ENCODE measurements at regions not wholly inside any gene's neighbourhood (a gene's known extent, or its start where the extent isn't known, plus 50 kb on each side); places are given as distances from the start of the nearest gene placed in this dataset.
A peak's percentile ranks its signal among the peaks of the same experiment; 100 is the strongest.

GRCh38 chr6:71656121-71656520, 230.2 kb upstream of the RIMS1 start:
- H3K9me3 ChIP-seq (ENCODE audit: insufficient read depth, low read depth, low read length), result no peaks in the 10 kb centered on the region
- H2AK5ac ChIP-seq (ENCODE audit: low read length), result no peak overlapping the region
- no peaks in the 10 kb centered on the region for H3K36me3 ChIP-seq (ENCODE audit: control insufficient read depth in 1 of 2, insufficient read depth in 2 of 2, low read length in 2 of 2)
- H3K4me1 ChIP-seq (ENCODE audit: control insufficient read depth in 1 of 2, insufficient read depth in 2 of 2, low read length in 2 of 2), result no peaks in the 10 kb centered on the region
- H3K27ac ChIP-seq (ENCODE audit: low read depth, low read length), result no peak overlapping the region
- DNase-seq, result no peak
- no peak overlapping the region for H2BK5ac ChIP-seq (ENCODE audit: low read depth, low read length, poor library complexity)
- no peak overlapping the region for H3K18ac ChIP-seq (ENCODE audit: low read length)
- H3K4me2 ChIP-seq (ENCODE audit: low read length), result no peak overlapping the region
- no CpG with 5 or more reads among the region's 1 CpG for WGBS (ENCODE audit: extremely low coverage, insufficient coverage, insufficient read length)
- H2AFZ ChIP-seq (ENCODE audit: insufficient read depth, low read length, poor library complexity), result no peak overlapping the region
- no peak overlapping the region for H3K9ac ChIP-seq (ENCODE audit: low read length)
- H3K79me2 ChIP-seq (ENCODE audit: control insufficient read depth, insufficient read depth, low read length, poor library complexity), result no peaks in the 10 kb centered on the region
- H3K4ac ChIP-seq (ENCODE audit: low read depth, low read length), result no peak overlapping the region
- no peak overlapping the region for H3K14ac ChIP-seq (ENCODE audit: low read length)
- H2BK120ac ChIP-seq (ENCODE audit: insufficient read depth, low read length, poor library complexity), result no peak overlapping the region
- H2BK12ac ChIP-seq (ENCODE audit: low read length), result no peak overlapping the region
- no peak overlapping the region for H3K4me3 ChIP-seq (ENCODE audit: low read depth, low read length)
- H3K27me3 ChIP-seq (ENCODE audit: insufficient read depth, low read length), result no peaks in the 10 kb centered on the region
- no peak overlapping the region for H4K12ac ChIP-seq (ENCODE audit: low read depth, low read length)
- H4K8ac ChIP-seq (ENCODE audit: low read depth, low read length), result no peak overlapping the region
- no peaks in the 10 kb centered on the region for H3K79me1 ChIP-seq (ENCODE audit: low read length)
- H3K23ac ChIP-seq (ENCODE audit: low read length), result no peak overlapping the region
- H4K91ac ChIP-seq (ENCODE audit: low read depth, low read length), result no peak overlapping the region

GRCh38 chr6:71665931-71666330, 220.4 kb upstream of the RIMS1 start:
- H3K14ac ChIP-seq (ENCODE audit: low read length), result no peak overlapping the region
- H3K36me3 ChIP-seq (ENCODE audit: control insufficient read depth in 1 of 2, insufficient read depth in 2 of 2, low read length in 2 of 2), result no peaks in the 10 kb centered on the region
- no peaks in the 10 kb centered on the region for H3K9me3 ChIP-seq (ENCODE audit: insufficient read depth, low read depth, low read length)
- H4K91ac ChIP-seq (ENCODE audit: low read depth, low read length), result no peak overlapping the region
- no peak overlapping the region for H3K9ac ChIP-seq (ENCODE audit: low read length)
- no peak overlapping the region for H4K8ac ChIP-seq (ENCODE audit: low read depth, low read length)
- no CpG with 5 or more reads among the region's 3 CpGs for WGBS (ENCODE audit: extremely low coverage, insufficient coverage, insufficient read length)
- no peak overlapping the region for H3K27ac ChIP-seq (ENCODE audit: low read depth, low read length)
- peak in 1 of 2 donors; percentile 38 for DNase-seq
- no peak overlapping the region for H2AFZ ChIP-seq (ENCODE audit: insufficient read depth, low read length, poor library complexity)
- no peaks in the 10 kb centered on the region for H3K79me1 ChIP-seq (ENCODE audit: low read length)
- no peak overlapping the region for H2BK5ac ChIP-seq (ENCODE audit: low read depth, low read length, poor library complexity)
- no peak overlapping the region for H3K4me2 ChIP-seq (ENCODE audit: low read length)
- no peak overlapping the region for H2BK120ac ChIP-seq (ENCODE audit: insufficient read depth, low read length, poor library complexity)
- no peak overlapping the region for H3K23ac ChIP-seq (ENCODE audit: low read length)
- no peaks in the 10 kb centered on the region for H3K4me1 ChIP-seq (ENCODE audit: control insufficient read depth in 1 of 2, insufficient read depth in 2 of 2, low read length in 2 of 2)
- H2BK12ac ChIP-seq (ENCODE audit: low read length), result no peak overlapping the region
- no peak overlapping the region for H2AK5ac ChIP-seq (ENCODE audit: low read length)
- H3K27me3 ChIP-seq (ENCODE audit: insufficient read depth, low read length), result no peaks in the 10 kb centered on the region
- H3K79me2 ChIP-seq (ENCODE audit: control insufficient read depth, insufficient read depth, low read length, poor library complexity), result no peaks in the 10 kb centered on the region
- no peak overlapping the region for H3K18ac ChIP-seq (ENCODE audit: low read length)
- no peak overlapping the region for H3K4ac ChIP-seq (ENCODE audit: low read depth, low read length)
- no peak overlapping the region for H3K4me3 ChIP-seq (ENCODE audit: low read depth, low read length)
- H4K12ac ChIP-seq (ENCODE audit: low read depth, low read length), result no peak overlapping the region

GRCh38 chr6:71672876-71673275, 213.5 kb upstream of the RIMS1 start:
- Histone ChIP-seq H3K18ac (ENCODE audit: low read length) (no peak overlapping the region), H3K4me3 (ENCODE audit: low read depth, low read length) (no peak overlapping the region), H3K27ac (ENCODE audit: low read depth, low read length) (no peak overlapping the region), H3K36me3 (ENCODE audit: control insufficient read depth in 1 of 2, insufficient read depth in 2 of 2, low read length in 2 of 2) (no peaks in the 10 kb centered on the region), H3K9me3 (ENCODE audit: insufficient read depth, low read depth, low read length) (no peaks in the 10 kb centered on the region), H2BK120ac (ENCODE audit: insufficient read depth, low read length, poor library complexity) (no peak overlapping the region), H3K4ac (ENCODE audit: low read depth, low read length) (no peak overlapping the region), H3K27me3 (ENCODE audit: insufficient read depth, low read length) (no peaks in the 10 kb centered on the region), H4K91ac (ENCODE audit: low read depth, low read length) (no peak overlapping the region), H4K8ac (ENCODE audit: low read depth, low read length) (no peak overlapping the region), H3K23ac (ENCODE audit: low read length) (no peak overlapping the region), H4K12ac (ENCODE audit: low read depth, low read length) (no peak overlapping the region), H2AFZ (ENCODE audit: insufficient read depth, low read length, poor library complexity) (no peak overlapping the region), H3K79me2 (ENCODE audit: control insufficient read depth, insufficient read depth, low read length, poor library complexity) (no peaks in the 10 kb centered on the region), H2AK5ac (ENCODE audit: low read length) (no peak overlapping the region), H2BK5ac (ENCODE audit: low read depth, low read length, poor library complexity) (no peak overlapping the region), H3K79me1 (ENCODE audit: low read length) (no peaks in the 10 kb centered on the region), H3K4me2 (ENCODE audit: low read length) (no peak overlapping the region), H3K14ac (ENCODE audit: low read length) (no peak overlapping the region), H3K4me1 (ENCODE audit: control insufficient read depth in 1 of 2, insufficient read depth in 2 of 2, low read length in 2 of 2) (no peaks in the 10 kb centered on the region), H3K9ac (ENCODE audit: low read length) (no peak overlapping the region), H2BK12ac (ENCODE audit: low read length) (no peak overlapping the region)
- DNase-seq, result no peak
- WGBS (ENCODE audit: extremely low coverage, insufficient coverage, insufficient read length), result no CpG with 5 or more reads among the region's 2 CpGs

- H3K14ac ChIP-seq (ENCODE audit: low read length), result no peak overlapping the region
- WGBS (ENCODE audit: extremely low coverage, insufficient coverage, insufficient read length), result no CpG with 5 or more reads among the region's 1 CpG
- H3K79me1 ChIP-seq (ENCODE audit: low read length), result no peaks in the 10 kb centered on the region
- no peak overlapping the region for H2BK5ac ChIP-seq (ENCODE audit: low read depth, low read length, poor library complexity)
- H3K4ac ChIP-seq (ENCODE audit: low read depth, low read length), result no peak overlapping the region
- H2AK5ac ChIP-seq (ENCODE audit: low read length), result no peak overlapping the region
- H3K4me1 ChIP-seq (ENCODE audit: control insufficient read depth in 1 of 2, insufficient read depth in 2 of 2, low read length in 2 of 2), result no peaks in the 10 kb centered on the region
- no peaks in the 10 kb centered on the region for H3K27me3 ChIP-seq (ENCODE audit: insufficient read depth, low read length)
- H3K4me3 ChIP-seq (ENCODE audit: low read depth, low read length), result no peak overlapping the region
- no peak overlapping the region for H2BK120ac ChIP-seq (ENCODE audit: insufficient read depth, low read length, poor library complexity)
- no peak overlapping the region for H4K8ac ChIP-seq (ENCODE audit: low read depth, low read length)
- H3K36me3 ChIP-seq (ENCODE audit: control insufficient read depth in 1 of 2, insufficient read depth in 2 of 2, low read length in 2 of 2), result no peaks in the 10 kb centered on the region
- H3K4me2 ChIP-seq (ENCODE audit: low read length), result no peak overlapping the region
- no peak overlapping the region for H3K18ac ChIP-seq (ENCODE audit: low read length)
- no peak overlapping the region for H3K9ac ChIP-seq (ENCODE audit: low read length)
- H3K27ac ChIP-seq (ENCODE audit: low read depth, low read length), result no peak overlapping the region
- H3K23ac ChIP-seq (ENCODE audit: low read length), result no peak overlapping the region
- no peaks in the 10 kb centered on the region for H3K9me3 ChIP-seq (ENCODE audit: insufficient read depth, low read depth, low read length)
- no peak overlapping the region for H2BK12ac ChIP-seq (ENCODE audit: low read length)
- H4K12ac ChIP-seq (ENCODE audit: low read depth, low read length), result no peak overlapping the region
- H3K79me2 ChIP-seq (ENCODE audit: control insufficient read depth, insufficient read depth, low read length, poor library complexity), result no peaks in the 10 kb centered on the region
- no peak overlapping the region for H4K91ac ChIP-seq (ENCODE audit: low read depth, low read length)
- no peak overlapping the region for H2AFZ ChIP-seq (ENCODE audit: insufficient read depth, low read length, poor library complexity)
- no peak for DNase-seq
Observed at GRCh38 chr6:71675386-71675785, 211.0 kb upstream of the RIMS1 start.
